ENCODE measurements at regions not wholly inside any gene's neighbourhood (a gene's known extent, or its start where the extent isn't known, plus 50 kb on each side); places are given as distances from the start of the nearest gene placed in this dataset.
"Not testable (repeated sequence)": the region's sequence is repeated elsewhere in the genome, so short reads cannot be mapped to it uniquely, and the experiment has no call there.

- in situ Hi-C loops (cut with MboI; ENCODE audit: low sequenced_read_pairs): no loop called here
Observed at GRCh38 chr10:8128511-8128910, 74.0 kb downstream of the GATA3 start.

- in situ Hi-C loops (cut with MboI; ENCODE audit: low sequenced_read_pairs): no loop called here
Observed at GRCh38 chr10:8129438-8129837, 75.0 kb downstream of the GATA3 start.

- in situ Hi-C loops (cut with MboI; ENCODE audit: low sequenced_read_pairs): no loop called here
Observed at GRCh38 chr10:8130973-8131911, 76.8 kb downstream of the GATA3 start.

DNA sequence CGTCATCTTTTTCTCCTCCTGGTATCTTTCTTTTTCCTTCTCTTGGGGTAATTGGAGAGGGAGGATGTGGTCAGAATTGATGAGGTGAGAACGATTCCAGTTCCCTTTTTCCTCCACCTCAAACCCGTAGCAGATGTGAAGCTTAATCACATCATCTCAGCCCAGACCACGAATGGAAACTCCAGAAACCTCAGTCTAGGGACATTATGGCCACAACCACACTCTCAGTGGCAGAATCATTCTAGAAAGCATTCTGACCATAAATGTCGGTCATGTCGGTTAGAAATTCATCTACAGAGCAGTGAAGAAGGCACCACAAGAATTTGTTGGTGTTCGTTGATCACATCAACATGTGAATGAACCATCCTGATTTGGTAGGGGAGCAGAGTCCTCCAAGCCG, 78.7 kb downstream of the GATA3 start:
- in situ Hi-C loops (cut with MboI; ENCODE audit: low sequenced_read_pairs): no loop called here

GRCh38 chr10:8136736-8137135, 82.2 kb downstream of the GATA3 start:
- in situ Hi-C loops (cut with MboI; ENCODE audit: low sequenced_read_pairs): no loop called here

GRCh38 chr10:8137272-8137681, 82.8 kb downstream of the GATA3 start:
- in situ Hi-C loops (cut with MboI; ENCODE audit: low sequenced_read_pairs): no loop called here

DNA sequence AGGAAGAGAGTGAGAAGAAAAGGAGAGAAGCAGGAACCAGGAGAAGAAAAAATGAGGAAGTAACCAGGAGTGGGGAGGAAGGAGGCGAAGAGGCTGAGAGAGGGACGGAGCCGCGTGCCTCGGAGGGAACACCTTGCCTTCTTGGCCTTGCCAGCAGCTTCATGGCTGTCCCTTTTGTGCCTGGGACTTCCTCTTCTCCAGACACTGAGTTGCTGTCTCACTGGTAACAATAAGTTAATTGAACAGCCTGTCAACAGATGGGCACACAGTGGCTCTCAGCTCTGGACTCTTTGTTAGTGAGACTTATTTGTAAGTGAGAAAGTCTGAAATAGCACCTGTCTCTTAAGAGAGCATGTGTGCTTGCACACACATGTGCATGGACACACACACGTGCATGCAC, 83.2 kb downstream of the GATA3 start:
- in situ Hi-C loops (cut with MboI; ENCODE audit: low sequenced_read_pairs): no loop called here

GRCh38 chr10:8138471-8138870, 84.0 kb downstream of the GATA3 start:
- in situ Hi-C loops (cut with MboI; ENCODE audit: low sequenced_read_pairs): no loop called here

- in situ Hi-C loops (cut with MboI; ENCODE audit: low sequenced_read_pairs): no loop called here
Observed at GRCh38 chr10:8144496-8144895, 90.0 kb downstream of the GATA3 start.

DNA sequence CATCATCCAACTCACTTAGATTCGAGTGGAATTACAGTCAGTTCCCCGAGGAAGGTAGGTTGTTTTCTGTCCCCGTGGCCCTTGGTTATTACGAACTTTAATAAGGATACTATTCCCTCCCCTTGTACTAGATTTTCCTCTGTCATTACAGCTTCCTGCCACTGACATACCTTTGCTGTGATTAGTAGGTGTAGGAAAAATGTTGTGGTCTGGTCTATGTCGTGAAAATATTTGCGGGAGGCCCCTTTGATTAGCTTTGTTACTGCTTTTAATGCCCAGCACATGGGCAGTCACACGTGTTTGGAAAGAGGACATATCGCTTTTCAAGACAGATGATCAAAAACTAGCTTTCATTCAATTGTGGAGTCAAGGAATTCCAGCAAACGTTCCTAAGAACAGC, 92.2 kb downstream of the GATA3 start:
- in situ Hi-C loops (cut with MboI; ENCODE audit: low sequenced_read_pairs): no loop called here

- in situ Hi-C loops (cut with MboI; ENCODE audit: low sequenced_read_pairs): no loop called here
Observed at GRCh38 chr10:8149991-8150390, 95.5 kb downstream of the GATA3 start.

DNA sequence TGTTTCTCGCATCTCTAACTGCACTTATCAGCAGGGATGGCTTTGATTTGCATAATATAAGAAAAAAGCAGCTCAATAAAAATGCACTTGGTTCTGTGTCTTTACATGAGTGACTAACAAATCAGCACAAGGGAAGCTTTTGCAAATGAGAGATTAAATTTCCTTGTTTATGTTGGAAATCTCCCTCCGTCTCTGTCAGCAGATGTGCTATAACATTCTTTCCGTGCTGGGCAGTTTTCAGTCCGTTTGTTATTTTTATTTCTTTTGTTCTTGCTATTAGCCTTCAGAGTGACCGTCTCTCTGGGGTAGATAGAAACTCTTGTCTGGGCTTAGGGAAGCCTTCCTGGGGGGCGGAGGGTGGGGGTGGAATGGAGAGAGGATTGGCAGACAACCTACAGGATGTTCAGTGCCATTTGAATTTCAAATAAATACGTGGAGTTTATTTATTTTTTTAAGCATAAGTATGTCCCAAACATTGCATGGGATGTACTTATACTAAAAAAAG, 96.0 kb downstream of the GATA3 start:
- in situ Hi-C loops (cut with MboI; ENCODE audit: low sequenced_read_pairs): no loop called here

GRCh38 chr10:8151086-8151485, 96.6 kb downstream of the GATA3 start:
- in situ Hi-C loops (cut with MboI; ENCODE audit: low sequenced_read_pairs): no loop called here

DNA sequence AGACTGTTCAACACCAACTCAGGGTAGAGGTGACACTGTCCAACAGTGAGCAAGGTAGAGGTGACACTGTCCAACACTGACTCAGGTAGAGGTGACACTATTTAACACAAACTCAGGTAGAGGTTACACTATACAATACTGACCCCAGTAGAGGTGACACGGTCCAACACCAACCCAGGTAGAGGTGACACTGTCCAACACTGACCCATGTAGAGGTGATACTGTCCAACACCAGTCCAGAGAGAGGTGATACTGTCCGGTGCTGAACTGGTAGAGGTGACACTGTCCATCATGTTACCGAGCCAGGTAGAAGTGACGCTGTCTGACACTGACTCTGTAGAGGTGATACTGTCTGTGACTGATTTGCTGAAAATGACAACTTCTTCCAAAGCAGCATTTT, 102.4 kb downstream of the GATA3 start:
- in situ Hi-C loops (cut with MboI; ENCODE audit: low sequenced_read_pairs): no loop called here

DNA sequence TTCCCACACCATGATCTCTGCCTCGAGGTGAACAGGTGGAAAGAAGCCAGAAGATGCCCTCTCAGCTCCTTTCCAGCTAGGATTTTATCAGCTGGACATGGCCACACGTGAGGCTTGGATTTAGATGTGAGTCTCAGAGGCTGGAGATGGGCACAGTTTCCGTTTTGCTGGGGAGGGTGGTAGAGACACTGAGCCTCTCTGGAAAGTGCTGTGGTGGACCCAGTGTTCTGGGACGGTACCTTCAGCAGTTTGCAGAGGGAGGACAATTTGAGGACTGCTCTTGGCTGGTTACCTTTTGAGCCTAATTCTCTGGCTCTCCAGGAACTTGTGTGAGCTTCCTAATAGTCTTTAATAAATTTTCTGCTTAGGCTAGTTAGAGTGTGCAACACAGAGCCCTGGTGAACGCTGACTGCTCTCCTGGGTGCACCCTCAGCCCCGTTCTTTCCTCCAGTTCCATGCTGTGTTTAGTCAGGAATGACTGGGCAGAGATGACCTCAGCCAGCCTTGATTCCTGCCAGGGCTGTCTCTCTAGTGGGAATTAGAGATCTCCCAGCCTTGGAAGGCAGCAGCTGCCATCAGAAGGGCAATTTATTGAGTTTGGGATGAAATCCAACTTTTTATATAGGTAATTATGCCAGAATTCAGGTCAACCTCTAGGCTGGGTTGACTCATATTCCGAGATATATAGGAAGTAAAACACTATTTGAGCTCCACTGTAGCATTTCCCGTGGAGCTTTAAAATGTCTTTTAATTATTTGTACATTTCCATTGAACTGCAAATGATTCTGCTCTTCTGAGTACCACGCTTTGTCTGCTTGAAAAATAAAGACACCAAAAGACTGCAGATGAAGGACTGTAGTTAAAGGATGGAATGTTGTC, 103.9 kb downstream of the GATA3 start:
- in situ Hi-C loops (cut with MboI; ENCODE audit: low sequenced_read_pairs): no loop called here

- in situ Hi-C loops (cut with MboI; ENCODE audit: low sequenced_read_pairs): no loop called here
Observed at GRCh38 chr10:8159341-8160165, 105.1 kb downstream of the GATA3 start.

- in situ Hi-C loops (cut with MboI; ENCODE audit: low sequenced_read_pairs): no loop called here
Observed at GRCh38 chr10:8163824-8164223, 109.3 kb downstream of the GATA3 start.

- in situ Hi-C loops (cut with MboI; ENCODE audit: low sequenced_read_pairs): not testable (repeated sequence)
Observed at GRCh38 chr10:8164640-8165039, 110.2 kb downstream of the GATA3 start.

GRCh38 chr10:8168836-8169235, 114.3 kb downstream of the GATA3 start:
- in situ Hi-C loops (cut with MboI; ENCODE audit: low sequenced_read_pairs): no loop called here

DNA sequence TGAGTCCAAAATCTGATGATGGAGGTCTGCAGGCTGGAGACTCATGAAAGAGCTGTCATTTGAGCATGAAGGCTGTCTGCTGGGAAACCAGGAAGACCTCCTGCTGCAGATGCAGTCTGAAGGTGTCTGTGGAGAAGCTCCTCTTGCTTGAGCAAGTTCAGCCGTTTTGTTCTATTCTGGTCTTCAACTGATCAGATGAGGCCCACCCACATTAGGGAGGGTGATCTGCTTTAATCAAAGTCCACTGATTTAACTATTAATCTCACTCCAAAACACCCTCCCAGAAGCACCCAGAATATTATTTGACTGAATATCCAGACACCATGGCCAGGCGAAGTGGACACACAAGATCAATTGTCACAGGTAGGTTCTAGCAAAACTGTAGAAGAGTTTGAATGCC, 116.5 kb downstream of the GATA3 start:
- in situ Hi-C loops (cut with MboI; ENCODE audit: low sequenced_read_pairs): no loop called here

DNA sequence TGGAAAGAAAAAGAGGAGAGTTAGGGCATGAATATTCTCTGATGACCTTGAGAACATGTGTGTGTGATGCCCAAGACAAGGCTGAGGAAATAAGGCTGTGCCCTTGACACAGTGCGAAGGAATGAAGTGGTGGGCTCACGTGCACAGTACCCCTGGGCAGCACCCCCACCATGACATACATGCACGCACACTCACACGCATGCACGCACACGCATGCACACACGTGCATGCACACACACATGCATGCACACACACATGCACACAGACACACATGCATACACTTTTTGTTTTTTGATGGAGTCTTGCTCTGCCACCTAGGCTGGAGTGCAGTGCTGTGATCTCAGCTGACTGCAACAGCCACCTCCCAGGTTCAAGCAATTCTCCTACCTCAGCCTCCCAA, 118.1 kb downstream of the GATA3 start:
- in situ Hi-C loops (cut with MboI; ENCODE audit: low sequenced_read_pairs): no loop called here

Measured in HL-60/S4 treated with retinoic acid at 250 ng/mL for 4 days and 3 days (cell line).